GM23248 (cell line): ENCODE measurements at regions not wholly inside any gene's neighbourhood (a gene's known extent, or its start where the extent isn't known, plus 50 kb on each side); places are given as distances from the start of the nearest gene placed in this dataset.

ENCODE experiments used
- EZH2 ChIP-seq: fragments of 200-600 bp; sonication (generic); IDR thresholded peaks from 2 replicates; pipeline ENCODE4 v1.6.1; 2018; ENCODE audit warnings: antibody characterized with exemption, mild to moderate bottlenecking; ENCODE audit not compliant: insufficient read depth, poor library complexity, severe bottlenecking
- EZH2phosphoT487 ChIP-seq: fragments of 200-600 bp; sonication (generic); IDR thresholded peaks from 2 replicates; pipeline ENCODE4 v1.6.1; 2018; ENCODE audit warnings: antibody characterized with exemption, moderate library complexity, mild to moderate bottlenecking, low read depth; ENCODE audit not compliant: insufficient read depth

- TF ChIP-seq EZH2phosphoT487 (no peak), EZH2 (no peak)
Observed at GRCh38 chr4:175048906-175049305, 130.7 kb downstream of the ADAM29 start.
